ENCODE measurements at regions not wholly inside any gene's neighbourhood (a gene's known extent, or its start where the extent isn't known, plus 50 kb on each side); places are given as distances from the start of the nearest gene placed in this dataset.

- no peak for DNase-seq (ENCODE audit: low read depth)
- no peak for TF ChIP-seq CTCF (IDR thresholded peaks at IDR 0.05; ENCODE audit: low read depth, low read length, missing control alignments)
- no peak overlapping the region for H3K4me3 ChIP-seq (ENCODE audit: low read depth, low read length)
These were observed 134.6 kb upstream of the TCF21 start for GRCh38 chr6:133754298-133754697.

- DNase-seq (ENCODE audit: low read depth) = no peak
- H3K4me3 ChIP-seq (ENCODE audit: low read depth, low read length) = no peak overlapping the region
- TF ChIP-seq CTCF (IDR thresholded peaks at IDR 0.05; ENCODE audit: low read depth, low read length, missing control alignments) = no peak
These were observed 132.7 kb upstream of the TCF21 start for GRCh38 chr6:133756078-133756695.

GRCh38 chr6:133757335-133757734 is 131.6 kb upstream of the TCF21 start:
- DNase-seq (ENCODE audit: low read depth) = no peak
- no peak for TF ChIP-seq CTCF (IDR thresholded peaks at IDR 0.05; ENCODE audit: low read depth, low read length, missing control alignments)
- H3K4me3 ChIP-seq (ENCODE audit: low read depth, low read length) = no peak overlapping the region

- TF ChIP-seq CTCF (IDR thresholded peaks at IDR 0.05; ENCODE audit: low read depth, low read length, missing control alignments) = no peak
- DNase-seq (ENCODE audit: low read depth) = no peak
- H3K4me3 ChIP-seq (ENCODE audit: low read depth, low read length) = no peak overlapping the region
These were observed 130.0 kb upstream of the TCF21 start for GRCh38 chr6:133758815-133759335.

- no peak for TF ChIP-seq CTCF (IDR thresholded peaks at IDR 0.05; ENCODE audit: low read depth, low read length, missing control alignments)
- DNase-seq (ENCODE audit: low read depth) = no peak
- no peak overlapping the region for H3K4me3 ChIP-seq (ENCODE audit: low read depth, low read length)
These were observed 129.4 kb upstream of the TCF21 start for GRCh38 chr6:133759524-133759923.

- TF ChIP-seq CTCF (IDR thresholded peaks at IDR 0.05; ENCODE audit: low read depth, low read length, missing control alignments) = no peak
- DNase-seq (ENCODE audit: low read depth) = no peak
- no peak overlapping the region for H3K4me3 ChIP-seq (ENCODE audit: low read depth, low read length)
These were observed 127.2 kb upstream of the TCF21 start for GRCh38 chr6:133761706-133762105.

All from GM12864 (cell line).